ENCODE measurements at regions not wholly inside any gene's neighbourhood (a gene's known extent, or its start where the extent isn't known, plus 50 kb on each side); places are given as distances from the start of the nearest gene placed in this dataset.

DNA sequence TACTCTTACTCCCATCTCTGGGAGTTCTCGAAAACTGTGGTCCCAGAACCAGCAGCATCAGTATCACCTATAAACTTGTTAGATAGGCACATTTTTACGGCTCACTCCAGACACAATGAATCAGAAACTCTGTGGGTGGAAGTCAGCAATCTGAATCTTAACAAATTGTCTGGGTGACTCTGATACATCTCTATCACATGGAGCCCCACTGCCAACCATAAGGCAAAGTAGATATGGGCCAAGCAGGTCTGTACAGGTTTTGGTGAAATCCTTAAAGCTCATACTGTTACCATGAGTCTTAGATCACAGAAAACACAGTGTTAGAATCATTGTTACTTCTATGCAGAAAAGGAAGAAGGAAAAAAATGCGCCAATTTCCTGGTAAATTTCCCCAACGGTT, 122.5 kb upstream of the HCCS start:
- TF ChIP-seq, protein P1, sequence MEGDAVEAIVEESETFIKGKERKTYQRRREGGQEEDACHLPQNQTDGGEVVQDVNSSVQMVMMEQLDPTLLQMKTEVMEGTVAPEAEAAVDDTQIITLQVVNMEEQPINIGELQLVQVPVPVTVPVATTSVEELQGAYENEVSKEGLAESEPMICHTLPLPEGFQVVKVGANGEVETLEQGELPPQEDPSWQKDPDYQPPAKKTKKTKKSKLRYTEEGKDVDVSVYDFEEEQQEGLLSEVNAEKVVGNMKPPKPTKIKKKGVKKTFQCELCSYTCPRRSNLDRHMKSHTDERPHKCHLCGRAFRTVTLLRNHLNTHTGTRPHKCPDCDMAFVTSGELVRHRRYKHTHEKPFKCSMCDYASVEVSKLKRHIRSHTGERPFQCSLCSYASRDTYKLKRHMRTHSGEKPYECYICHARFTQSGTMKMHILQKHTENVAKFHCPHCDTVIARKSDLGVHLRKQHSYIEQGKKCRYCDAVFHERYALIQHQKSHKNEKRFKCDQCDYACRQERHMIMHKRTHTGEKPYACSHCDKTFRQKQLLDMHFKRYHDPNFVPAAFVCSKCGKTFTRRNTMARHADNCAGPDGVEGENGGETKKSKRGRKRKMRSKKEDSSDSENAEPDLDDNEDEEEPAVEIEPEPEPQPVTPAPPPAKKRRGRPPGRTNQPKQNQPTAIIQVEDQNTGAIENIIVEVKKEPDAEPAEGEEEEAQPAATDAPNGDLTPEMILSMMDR (IDR thresholded peaks at IDR 0.05), result no peak
- TF ChIP-seq EZH2 (IDR thresholded peaks at IDR 0.05), result no peak

All from neural progenitor cell (in vitro differentiated cells).